ENCODE measurements at regions not wholly inside any gene's neighbourhood (a gene's known extent, or its start where the extent isn't known, plus 50 kb on each side); places are given as distances from the start of the nearest gene placed in this dataset.

DNA sequence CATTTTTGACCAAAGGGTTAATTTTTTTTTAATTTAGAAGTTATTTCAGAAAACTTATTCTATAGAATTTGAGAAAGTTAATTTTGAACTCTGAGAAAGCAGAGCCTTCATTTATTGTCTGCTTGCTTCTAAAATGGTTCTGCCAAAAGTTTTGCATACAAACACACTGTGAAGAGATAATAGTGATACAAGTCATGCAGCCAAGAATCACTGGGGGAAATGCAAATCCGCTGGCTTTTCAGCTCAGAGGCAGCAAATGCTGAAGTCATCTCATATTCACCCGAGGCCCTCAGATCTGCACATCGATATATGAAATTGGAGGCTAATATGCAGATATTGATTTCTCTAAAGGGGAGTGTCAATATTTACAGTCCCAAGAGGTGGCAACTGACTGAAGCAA is 186.2 kb downstream of the KIT start:
- DNase-seq, result no peak
- Histone ChIP-seq H3K27ac (ENCODE audit: insufficient read depth, low read length, poor library complexity, severe bottlenecking) (no peak overlapping the region), H3K36me3 (ENCODE audit: control insufficient read depth, insufficient read depth, low read length) (no peaks in the 10 kb centered on the region), H3K4me3 (ENCODE audit: low read depth, low read length) (no peak overlapping the region), H3K4me1 (ENCODE audit: control insufficient read depth, insufficient read depth, low read length, poor library complexity, severe bottlenecking) (no peaks in the 10 kb centered on the region), H3K9me3 (ENCODE audit: control insufficient read depth in 2 of 2, low read length in 2 of 2) (no peaks in the 10 kb centered on the region), H3K27me3 (ENCODE audit: control insufficient read depth, insufficient read depth, low read length) (no peaks in the 10 kb centered on the region)
- Mint-ChIP-seq H3K4me1 (no peaks in the 10 kb centered on the region), H3K27ac (no peak overlapping the region), H3K27me3 (peaks cover 4% of the 10 kb centered on the region), H3K4me3 (no peak overlapping the region), H3K36me3 (no peaks in the 10 kb centered on the region), H3K9me3 (peaks cover 0 to 3% (median 0%) of the 10 kb centered on the region in 7 donors)
- ATAC-seq (ENCODE audit: low read depth in 2 of 2), result no peak

- H3K27me3 Mint-ChIP-seq, result peaks cover 4% of the 10 kb centered on the region
- no peak overlapping the region for H3K27ac ChIP-seq (ENCODE audit: insufficient read depth, low read length, poor library complexity, severe bottlenecking)
- no peak overlapping the region for H3K4me3 Mint-ChIP-seq
- no peaks in the 10 kb centered on the region for H3K27me3 ChIP-seq (ENCODE audit: control insufficient read depth, insufficient read depth, low read length)
- no peaks in the 10 kb centered on the region for H3K4me1 Mint-ChIP-seq
- H3K27ac Mint-ChIP-seq, result no peak overlapping the region
- H3K4me3 ChIP-seq (ENCODE audit: low read depth, low read length), result no peak overlapping the region
- DNase-seq (no peak), ATAC-seq (ENCODE audit: low read depth in 2 of 2) (no peak)
- no peaks in the 10 kb centered on the region for H3K36me3 Mint-ChIP-seq
- H3K9me3 ChIP-seq (ENCODE audit: control insufficient read depth in 2 of 2, low read length in 2 of 2), result no peaks in the 10 kb centered on the region
- H3K9me3 Mint-ChIP-seq, result peaks cover 0 to 3% (median 0%) of the 10 kb centered on the region in 7 donors
- H3K4me1 ChIP-seq (ENCODE audit: control insufficient read depth, insufficient read depth, low read length, poor library complexity, severe bottlenecking), result no peaks in the 10 kb centered on the region
- H3K36me3 ChIP-seq (ENCODE audit: control insufficient read depth, insufficient read depth, low read length), result no peaks in the 10 kb centered on the region
Observed at GRCh38 chr4:54843106-54843505, 185.3 kb downstream of the KIT start.

GRCh38 chr4:54842656-54843055 is 184.9 kb downstream of the KIT start:
- H3K9me3 ChIP-seq (ENCODE audit: control insufficient read depth in 2 of 2, low read length in 2 of 2), result no peaks in the 10 kb centered on the region
- no peaks in the 10 kb centered on the region for H3K27me3 ChIP-seq (ENCODE audit: control insufficient read depth, insufficient read depth, low read length)
- H3K4me1 Mint-ChIP-seq, result no peaks in the 10 kb centered on the region
- no peaks in the 10 kb centered on the region for H3K36me3 Mint-ChIP-seq
- no peak overlapping the region for H3K4me3 Mint-ChIP-seq
- H3K27ac Mint-ChIP-seq, result no peak overlapping the region
- peaks cover 4% of the 10 kb centered on the region for H3K27me3 Mint-ChIP-seq
- ATAC-seq (ENCODE audit: low read depth in 2 of 2) (no peak), DNase-seq (no peak)
- H3K4me3 ChIP-seq (ENCODE audit: low read depth, low read length), result no peak overlapping the region
- no peaks in the 10 kb centered on the region for H3K4me1 ChIP-seq (ENCODE audit: control insufficient read depth, insufficient read depth, low read length, poor library complexity, severe bottlenecking)
- no peak overlapping the region for H3K27ac ChIP-seq (ENCODE audit: insufficient read depth, low read length, poor library complexity, severe bottlenecking)
- H3K9me3 Mint-ChIP-seq, result peaks cover 0 to 3% (median 0%) of the 10 kb centered on the region in 7 donors
- H3K36me3 ChIP-seq (ENCODE audit: control insufficient read depth, insufficient read depth, low read length), result no peaks in the 10 kb centered on the region

GRCh38 chr4:54842226-54842625 is 184.5 kb downstream of the KIT start:
- peaks cover 4% of the 10 kb centered on the region for H3K27me3 Mint-ChIP-seq
- Histone ChIP-seq H3K4me1 (ENCODE audit: control insufficient read depth, insufficient read depth, low read length, poor library complexity, severe bottlenecking) (no peaks in the 10 kb centered on the region), H3K27ac (ENCODE audit: insufficient read depth, low read length, poor library complexity, severe bottlenecking) (no peak overlapping the region), H3K36me3 (ENCODE audit: control insufficient read depth, insufficient read depth, low read length) (no peaks in the 10 kb centered on the region), H3K9me3 (ENCODE audit: control insufficient read depth in 2 of 2, low read length in 2 of 2) (no peaks in the 10 kb centered on the region), H3K4me3 (ENCODE audit: low read depth, low read length) (no peak overlapping the region), H3K27me3 (ENCODE audit: control insufficient read depth, insufficient read depth, low read length) (no peaks in the 10 kb centered on the region)
- H3K36me3 Mint-ChIP-seq, result no peaks in the 10 kb centered on the region
- H3K9me3 Mint-ChIP-seq, result peaks cover 0 to 3% (median 0%) of the 10 kb centered on the region in 7 donors
- DNase-seq (no peak), ATAC-seq (ENCODE audit: low read depth in 2 of 2) (no peak)
- no peak overlapping the region for H3K27ac Mint-ChIP-seq
- H3K4me1 Mint-ChIP-seq, result no peaks in the 10 kb centered on the region
- no peak overlapping the region for H3K4me3 Mint-ChIP-seq

DNA sequence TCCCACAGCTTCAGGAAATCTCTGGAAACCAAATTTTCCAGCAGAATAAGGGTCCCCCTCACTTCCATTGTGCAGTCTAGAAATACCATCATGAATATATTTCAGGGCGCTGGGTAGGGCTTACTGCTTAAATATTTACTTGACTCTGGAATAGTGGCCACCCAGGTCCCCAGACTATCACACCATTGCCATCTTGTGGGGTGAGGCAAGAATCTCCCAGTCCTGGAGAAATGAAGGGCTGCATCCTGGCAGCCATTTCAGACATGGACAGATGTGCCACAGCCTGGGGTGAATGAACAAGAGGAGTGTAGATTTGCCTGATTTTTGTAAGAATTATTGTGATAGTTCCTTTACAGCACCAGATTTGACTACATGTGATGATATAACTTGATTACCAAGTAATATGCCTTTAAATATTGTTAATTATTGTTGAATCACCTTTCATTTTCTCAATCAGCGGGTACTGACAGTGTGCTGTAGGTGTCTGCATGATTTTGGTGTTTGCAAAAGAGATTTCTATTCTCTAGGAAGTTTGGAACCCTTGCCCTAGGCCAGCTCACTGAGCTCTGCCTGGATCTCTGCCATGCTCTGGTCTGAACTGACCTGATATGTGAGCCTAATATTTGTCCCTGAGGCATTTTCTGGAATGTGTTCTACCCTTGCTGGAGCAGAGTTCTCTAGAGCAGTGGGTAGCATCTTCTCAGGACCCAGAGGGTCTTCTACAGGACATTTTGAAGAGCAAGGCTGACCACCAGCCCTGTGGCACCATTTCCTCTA is 183.4 kb downstream of the KIT start:
- Histone ChIP-seq H3K9me3 (ENCODE audit: control insufficient read depth in 2 of 2, low read length in 2 of 2) (no peaks in the 10 kb centered on the region), H3K4me3 (ENCODE audit: low read depth, low read length) (no peak overlapping the region), H3K27me3 (ENCODE audit: control insufficient read depth, insufficient read depth, low read length) (no peaks in the 10 kb centered on the region), H3K4me1 (ENCODE audit: control insufficient read depth, insufficient read depth, low read length, poor library complexity, severe bottlenecking) (no peaks in the 10 kb centered on the region), H3K27ac (ENCODE audit: insufficient read depth, low read length, poor library complexity, severe bottlenecking) (no peak overlapping the region), H3K36me3 (ENCODE audit: control insufficient read depth, insufficient read depth, low read length) (no peaks in the 10 kb centered on the region)
- ATAC-seq (ENCODE audit: low read depth in 2 of 2), result no peak
- Mint-ChIP-seq H3K9me3 (peaks cover 0 to 3% (median 0%) of the 10 kb centered on the region in 7 donors), H3K4me1 (no peaks in the 10 kb centered on the region), H3K27ac (no peak overlapping the region), H3K36me3 (no peaks in the 10 kb centered on the region), H3K27me3 (peaks cover 4% of the 10 kb centered on the region), H3K4me3 (no peak overlapping the region)
- no peak for DNase-seq

DNA sequence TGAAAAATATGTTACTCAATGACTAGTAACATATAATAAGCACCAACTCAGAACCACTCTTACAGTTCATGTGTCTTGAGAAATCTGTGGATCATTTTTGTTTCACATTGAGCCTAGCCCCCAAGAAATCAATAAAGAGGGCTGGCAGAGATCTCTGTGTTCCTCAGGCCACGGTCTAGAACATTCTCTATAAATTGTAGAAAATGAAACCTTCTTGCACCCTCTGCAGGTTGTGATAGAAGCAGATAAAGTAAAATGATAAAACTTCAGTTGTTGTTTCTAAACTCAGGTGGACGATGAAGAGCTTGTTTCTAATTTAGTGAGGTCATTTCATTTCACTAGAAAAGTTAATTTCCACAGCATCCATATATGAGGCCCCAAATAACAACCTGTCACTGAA is 182.7 kb downstream of the KIT start:
- no peak overlapping the region for H3K27ac ChIP-seq (ENCODE audit: insufficient read depth, low read length, poor library complexity, severe bottlenecking)
- Mint-ChIP-seq H3K27ac (no peak overlapping the region), H3K27me3 (peaks cover 4% of the 10 kb centered on the region)

DNA sequence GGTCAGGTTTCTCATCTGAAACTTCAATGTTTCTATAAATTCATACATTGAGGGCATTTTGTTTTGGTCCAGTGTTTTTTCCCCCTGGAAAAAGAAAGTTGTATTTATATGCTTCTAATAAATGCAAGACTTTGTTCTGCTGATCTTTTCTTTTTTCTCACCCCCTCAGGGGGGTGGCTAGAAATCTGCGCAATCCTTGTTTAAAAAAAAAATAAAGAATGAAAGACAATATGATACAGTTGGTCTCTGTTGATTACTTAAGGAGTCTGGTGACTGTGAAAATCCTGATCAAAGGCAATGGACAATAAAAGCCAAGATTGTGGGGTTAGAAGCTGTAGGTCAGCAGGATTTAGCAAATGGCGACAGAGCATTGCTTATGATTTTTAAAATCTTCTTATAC is 180.5 kb downstream of the KIT start:
- DNase-seq (no peak), ATAC-seq (ENCODE audit: low read depth in 2 of 2) (no peak)
- Histone ChIP-seq H3K9me3 (ENCODE audit: control insufficient read depth in 2 of 2, low read length in 2 of 2) (no peaks in the 10 kb centered on the region), H3K4me1 (ENCODE audit: control insufficient read depth, insufficient read depth, low read length, poor library complexity, severe bottlenecking) (no peaks in the 10 kb centered on the region), H3K27me3 (ENCODE audit: control insufficient read depth, insufficient read depth, low read length) (no peaks in the 10 kb centered on the region), H3K4me3 (ENCODE audit: low read depth, low read length) (no peak overlapping the region), H3K27ac (ENCODE audit: insufficient read depth, low read length, poor library complexity, severe bottlenecking) (no peak overlapping the region), H3K36me3 (ENCODE audit: control insufficient read depth, insufficient read depth, low read length) (no peaks in the 10 kb centered on the region)
- Mint-ChIP-seq H3K36me3 (no peaks in the 10 kb centered on the region), H3K27ac (no peak overlapping the region), H3K4me1 (no peaks in the 10 kb centered on the region), H3K27me3 (peaks cover 4% of the 10 kb centered on the region), H3K4me3 (no peak overlapping the region), H3K9me3 (peaks cover 0 to 2% (median 0%) of the 10 kb centered on the region in 7 donors)

More for the DNA sequence above, 182.7 kb downstream of the KIT start:
- peaks cover 0 to 3% (median 0%) of the 10 kb centered on the region in 7 donors for H3K9me3 Mint-ChIP-seq
- no peaks in the 10 kb centered on the region for H3K4me1 Mint-ChIP-seq
- Histone ChIP-seq H3K4me3 (ENCODE audit: low read depth, low read length) (no peak overlapping the region), H3K27me3 (ENCODE audit: control insufficient read depth, insufficient read depth, low read length) (no peaks in the 10 kb centered on the region), H3K9me3 (ENCODE audit: control insufficient read depth in 2 of 2, low read length in 2 of 2) (no peaks in the 10 kb centered on the region), H3K4me1 (ENCODE audit: control insufficient read depth, insufficient read depth, low read length, poor library complexity, severe bottlenecking) (no peaks in the 10 kb centered on the region), H3K36me3 (ENCODE audit: control insufficient read depth, insufficient read depth, low read length) (no peaks in the 10 kb centered on the region)
- H3K4me3 Mint-ChIP-seq, result no peak overlapping the region
- no peak for ATAC-seq (ENCODE audit: low read depth in 2 of 2)
- no peaks in the 10 kb centered on the region for H3K36me3 Mint-ChIP-seq
- DNase-seq, result no peak

GRCh38 chr4:54837576-54838140 is 179.9 kb downstream of the KIT start:
- DNase-seq (no peak), ATAC-seq (ENCODE audit: low read depth in 2 of 2) (no peak)
- no peaks in the 10 kb centered on the region for H3K4me1 ChIP-seq (ENCODE audit: control insufficient read depth, insufficient read depth, low read length, poor library complexity, severe bottlenecking)
- no peaks in the 10 kb centered on the region for H3K27me3 ChIP-seq (ENCODE audit: control insufficient read depth, insufficient read depth, low read length)
- H3K4me3 Mint-ChIP-seq, result no peak overlapping the region
- H3K4me3 ChIP-seq (ENCODE audit: low read depth, low read length), result no peak overlapping the region
- no peak overlapping the region for H3K27ac ChIP-seq (ENCODE audit: insufficient read depth, low read length, poor library complexity, severe bottlenecking)
- H3K9me3 Mint-ChIP-seq, result peaks cover 0 to 2% (median 0%) of the 10 kb centered on the region in 7 donors
- H3K4me1 Mint-ChIP-seq, result no peaks in the 10 kb centered on the region
- H3K27ac Mint-ChIP-seq, result no peak overlapping the region
- H3K36me3 ChIP-seq (ENCODE audit: control insufficient read depth, insufficient read depth, low read length), result no peaks in the 10 kb centered on the region
- no peaks in the 10 kb centered on the region for H3K36me3 Mint-ChIP-seq
- H3K27me3 Mint-ChIP-seq, result peaks cover 4% of the 10 kb centered on the region
- H3K9me3 ChIP-seq (ENCODE audit: control insufficient read depth in 2 of 2, low read length in 2 of 2), result no peaks in the 10 kb centered on the region
